ENCODE measurements at regions not wholly inside any gene's neighbourhood (a gene's known extent, or its start where the extent isn't known, plus 50 kb on each side); places are given as distances from the start of the nearest gene placed in this dataset.

DNA sequence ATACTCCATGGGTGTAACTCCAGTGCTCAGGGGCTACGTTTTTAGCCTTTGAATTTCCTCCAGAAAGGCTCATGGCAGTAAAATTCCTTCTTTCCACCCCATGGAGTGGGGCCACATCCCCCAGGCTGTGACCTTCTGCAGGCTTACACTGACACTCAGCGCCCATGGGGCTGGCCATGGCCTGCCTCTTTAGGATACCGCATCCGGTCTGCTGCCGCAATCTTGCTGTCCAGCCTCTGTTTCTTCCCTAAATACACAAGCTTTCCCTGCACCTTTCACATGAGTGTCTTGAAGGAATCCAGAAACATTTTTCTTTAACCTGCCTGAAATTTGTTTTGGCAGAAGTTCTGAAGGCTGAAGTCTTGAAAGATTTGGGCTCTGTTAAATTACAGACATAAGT is 170.5 kb downstream of the NTMT2 start:
- no peak for DNase-seq (ENCODE audit: low read depth)
- no peak overlapping the region for H3K4me3 ChIP-seq (ENCODE audit: low read depth, low read length)
- TF ChIP-seq, protein P1, sequence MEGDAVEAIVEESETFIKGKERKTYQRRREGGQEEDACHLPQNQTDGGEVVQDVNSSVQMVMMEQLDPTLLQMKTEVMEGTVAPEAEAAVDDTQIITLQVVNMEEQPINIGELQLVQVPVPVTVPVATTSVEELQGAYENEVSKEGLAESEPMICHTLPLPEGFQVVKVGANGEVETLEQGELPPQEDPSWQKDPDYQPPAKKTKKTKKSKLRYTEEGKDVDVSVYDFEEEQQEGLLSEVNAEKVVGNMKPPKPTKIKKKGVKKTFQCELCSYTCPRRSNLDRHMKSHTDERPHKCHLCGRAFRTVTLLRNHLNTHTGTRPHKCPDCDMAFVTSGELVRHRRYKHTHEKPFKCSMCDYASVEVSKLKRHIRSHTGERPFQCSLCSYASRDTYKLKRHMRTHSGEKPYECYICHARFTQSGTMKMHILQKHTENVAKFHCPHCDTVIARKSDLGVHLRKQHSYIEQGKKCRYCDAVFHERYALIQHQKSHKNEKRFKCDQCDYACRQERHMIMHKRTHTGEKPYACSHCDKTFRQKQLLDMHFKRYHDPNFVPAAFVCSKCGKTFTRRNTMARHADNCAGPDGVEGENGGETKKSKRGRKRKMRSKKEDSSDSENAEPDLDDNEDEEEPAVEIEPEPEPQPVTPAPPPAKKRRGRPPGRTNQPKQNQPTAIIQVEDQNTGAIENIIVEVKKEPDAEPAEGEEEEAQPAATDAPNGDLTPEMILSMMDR (IDR thresholded peaks at IDR 0.05; ENCODE audit: low read depth, low read length): no peak
- TF ChIP-seq MYC (IDR thresholded peaks at IDR 0.05; ENCODE audit: low read depth, low read length) (no peak), POLR2A (IDR thresholded peaks at IDR 0.05; ENCODE audit: extremely low read depth, insufficient read length) (no peak)
- TF ChIP-seq, protein P2, sequence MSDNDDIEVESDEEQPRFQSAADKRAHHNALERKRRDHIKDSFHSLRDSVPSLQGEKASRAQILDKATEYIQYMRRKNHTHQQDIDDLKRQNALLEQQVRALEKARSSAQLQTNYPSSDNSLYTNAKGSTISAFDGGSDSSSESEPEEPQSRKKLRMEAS (IDR thresholded peaks at IDR 0.05; ENCODE audit: low read depth, low read length): no peak

DNA sequence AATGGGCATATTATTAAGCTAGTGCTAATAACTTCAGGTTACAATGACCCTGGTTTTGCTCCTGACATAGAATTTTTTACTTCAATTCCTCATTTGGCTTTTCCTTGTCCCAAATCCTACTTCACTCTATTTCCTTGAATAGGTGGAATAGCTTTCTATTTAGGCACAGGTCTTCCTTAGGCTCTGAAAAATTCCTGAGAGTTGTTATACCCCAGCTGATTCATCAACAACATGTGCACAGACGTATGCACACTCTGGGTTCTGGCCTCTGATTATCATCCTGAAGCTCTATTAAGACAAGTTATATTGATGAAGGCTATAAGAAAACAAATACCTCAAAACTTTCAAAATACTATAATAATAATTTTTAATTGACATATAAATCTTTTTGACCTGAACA is 172.4 kb downstream of the NTMT2 start:
- H3K4me3 ChIP-seq (ENCODE audit: low read depth, low read length): no peak overlapping the region
- TF ChIP-seq POLR2A (IDR thresholded peaks at IDR 0.05; ENCODE audit: extremely low read depth, insufficient read length): no peak
- TF ChIP-seq, protein P2 (IDR thresholded peaks at IDR 0.05; ENCODE audit: low read depth, low read length): no peak
- TF ChIP-seq, protein P1 (IDR thresholded peaks at IDR 0.05; ENCODE audit: low read depth, low read length): no peak
- TF ChIP-seq MYC (IDR thresholded peaks at IDR 0.05; ENCODE audit: low read depth, low read length): no peak
- DNase-seq (ENCODE audit: low read depth): no peak

DNA sequence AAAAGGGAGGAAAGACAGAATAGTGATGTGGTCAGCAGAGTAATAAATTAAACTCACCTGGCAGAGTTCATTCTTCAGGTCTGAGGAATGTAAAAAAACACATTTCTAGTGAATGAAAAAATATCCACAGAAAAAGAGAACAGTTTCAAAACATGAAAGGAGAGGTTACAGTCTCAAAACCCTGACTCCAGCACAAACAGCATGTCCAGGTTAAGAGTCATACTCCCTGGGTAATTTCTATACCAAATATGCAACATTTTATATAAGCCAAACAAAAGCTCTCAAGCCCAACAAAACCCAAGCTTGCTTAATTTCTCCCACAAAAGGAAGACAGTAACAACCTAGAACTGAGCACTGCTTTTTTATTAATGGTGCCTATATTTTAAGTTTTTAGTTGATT is 173.0 kb downstream of the NTMT2 start:
- DNase-seq (ENCODE audit: low read depth): no peak
- no peak overlapping the region for H3K4me3 ChIP-seq (ENCODE audit: low read depth, low read length)
- TF ChIP-seq MYC (IDR thresholded peaks at IDR 0.05; ENCODE audit: low read depth, low read length) (no peak), POLR2A (IDR thresholded peaks at IDR 0.05; ENCODE audit: extremely low read depth, insufficient read length) (no peak)
- TF ChIP-seq, protein P1 (IDR thresholded peaks at IDR 0.05; ENCODE audit: low read depth, low read length): no peak
- TF ChIP-seq, protein P2 (IDR thresholded peaks at IDR 0.05; ENCODE audit: low read depth, low read length): no peak

DNA sequence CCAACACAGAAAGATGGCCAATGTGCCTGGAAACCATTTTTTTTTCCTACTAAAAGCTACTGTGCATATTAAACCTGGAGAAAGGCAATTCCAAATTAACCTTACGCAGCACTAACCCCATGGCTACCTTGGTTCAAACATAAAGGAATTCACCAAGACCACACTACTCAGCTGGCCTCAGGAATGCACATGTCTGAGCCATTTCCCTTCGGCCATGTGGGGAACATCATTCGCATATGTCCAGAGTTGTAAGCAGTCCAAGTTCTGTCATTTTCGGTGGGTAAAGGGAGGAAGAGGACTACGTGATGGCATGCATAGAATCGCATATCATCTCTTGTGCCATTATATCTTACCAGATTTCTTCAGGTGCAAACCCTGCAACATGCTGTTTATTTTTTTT is 175.4 kb downstream of the NTMT2 start:
- no peak for DNase-seq (ENCODE audit: low read depth)
- TF ChIP-seq MYC (IDR thresholded peaks at IDR 0.05; ENCODE audit: low read depth, low read length): no peak
- TF ChIP-seq POLR2A (IDR thresholded peaks at IDR 0.05; ENCODE audit: extremely low read depth, insufficient read length): no peak
- TF ChIP-seq, protein P2 (IDR thresholded peaks at IDR 0.05; ENCODE audit: low read depth, low read length): no peak
- TF ChIP-seq, protein P1 (IDR thresholded peaks at IDR 0.05; ENCODE audit: low read depth, low read length): no peak
- no peak overlapping the region for H3K4me3 ChIP-seq (ENCODE audit: low read depth, low read length)

DNA sequence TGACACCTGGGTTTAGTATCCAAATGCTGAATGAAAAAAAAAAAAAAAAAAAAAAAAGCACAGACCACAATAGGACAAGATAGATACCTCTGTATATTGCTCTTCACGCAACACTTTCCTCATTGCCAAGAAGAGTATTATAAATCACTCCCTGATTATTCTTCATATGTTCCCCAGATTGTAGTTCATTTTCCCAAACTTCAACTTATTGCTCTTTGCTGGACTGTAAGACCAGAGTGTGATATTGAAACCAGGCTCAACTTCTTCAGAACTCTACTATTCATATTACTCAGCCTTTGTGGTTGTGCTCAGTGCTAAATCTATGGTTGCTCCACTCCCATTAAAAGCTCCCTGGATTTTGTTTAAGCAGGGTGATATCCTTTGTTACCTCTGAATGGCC is 180.4 kb downstream of the NTMT2 start:
- TF ChIP-seq MYC (IDR thresholded peaks at IDR 0.05; ENCODE audit: low read depth, low read length) (no peak), POLR2A (IDR thresholded peaks at IDR 0.05; ENCODE audit: extremely low read depth, insufficient read length) (no peak)
- TF ChIP-seq, protein P1 (IDR thresholded peaks at IDR 0.05; ENCODE audit: low read depth, low read length): no peak
- TF ChIP-seq, protein P2 (IDR thresholded peaks at IDR 0.05; ENCODE audit: low read depth, low read length): no peak
- H3K4me3 ChIP-seq (ENCODE audit: low read depth, low read length): no peak overlapping the region
- DNase-seq (ENCODE audit: low read depth): no peak

DNA sequence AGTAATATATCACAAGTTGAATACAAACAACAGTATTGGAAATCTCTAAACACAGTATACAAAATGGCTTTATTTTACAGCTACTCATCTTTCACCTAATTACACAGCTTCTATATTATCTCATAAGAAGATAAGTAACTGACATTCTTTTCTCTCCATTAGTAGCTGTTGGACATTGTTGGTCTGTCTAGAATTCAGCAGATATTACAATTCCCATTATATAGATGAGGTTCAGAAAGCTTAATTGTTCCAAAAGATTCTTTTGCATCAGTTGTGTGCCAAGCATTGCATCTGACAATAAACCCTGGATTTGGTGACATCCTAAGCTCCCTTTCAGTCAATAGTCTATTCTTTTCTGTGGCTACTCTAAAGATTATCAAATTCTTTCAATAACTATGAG is 187.0 kb downstream of the NTMT2 start:
- DNase-seq (ENCODE audit: low read depth): no peak
- TF ChIP-seq MYC (IDR thresholded peaks at IDR 0.05; ENCODE audit: low read depth, low read length) (no peak), POLR2A (IDR thresholded peaks at IDR 0.05; ENCODE audit: extremely low read depth, insufficient read length) (no peak)
- TF ChIP-seq, protein P1 (IDR thresholded peaks at IDR 0.05; ENCODE audit: low read depth, low read length): no peak
- TF ChIP-seq, protein P2 (IDR thresholded peaks at IDR 0.05; ENCODE audit: low read depth, low read length): no peak
- H3K4me3 ChIP-seq (ENCODE audit: low read depth, low read length): no peak overlapping the region

All from NB4 (cell line).